ENCODE measurements at regions not wholly inside any gene's neighbourhood (a gene's known extent, or its start where the extent isn't known, plus 50 kb on each side); places are given as distances from the start of the nearest gene placed in this dataset.

- Histone ChIP-seq H3K4me3 (no peak overlapping the region), H3K9ac (ENCODE audit: insufficient read depth in 1 of 2, low read length in 2 of 2) (no peak overlapping the region), H3K36me3 (ENCODE audit: control insufficient read depth in 4 of 4, insufficient read depth in 4 of 4, low read length in 4 of 4) (no peaks in the 10 kb centered on the region), H3K9me3 (ENCODE audit: control insufficient read depth in 4 of 4, insufficient read depth in 3 of 4, low read length in 3 of 4) (no peaks in the 10 kb centered on the region), H3K27me3 (ENCODE audit: control insufficient read depth in 3 of 3, insufficient read depth in 3 of 3, low read length in 2 of 3) (peaks cover 0 to 54% (median 8%) of the 10 kb centered on the region in 3 donors), H3K4me1 (ENCODE audit: control insufficient read depth in 5 of 5, insufficient read depth in 5 of 5, low read length in 5 of 5) (no peaks in the 10 kb centered on the region), H3K27ac (ENCODE audit: low read depth in 1 of 2, low read length in 1 of 2) (no peak overlapping the region)
- ATAC-seq (ENCODE audit: insufficient read depth, low FRiP score) = no peak
- WGBS, 2 donors = 90 to 96% methylated on average over 2 of the region's 2 CpGs
- TF ChIP-seq, protein P1, sequence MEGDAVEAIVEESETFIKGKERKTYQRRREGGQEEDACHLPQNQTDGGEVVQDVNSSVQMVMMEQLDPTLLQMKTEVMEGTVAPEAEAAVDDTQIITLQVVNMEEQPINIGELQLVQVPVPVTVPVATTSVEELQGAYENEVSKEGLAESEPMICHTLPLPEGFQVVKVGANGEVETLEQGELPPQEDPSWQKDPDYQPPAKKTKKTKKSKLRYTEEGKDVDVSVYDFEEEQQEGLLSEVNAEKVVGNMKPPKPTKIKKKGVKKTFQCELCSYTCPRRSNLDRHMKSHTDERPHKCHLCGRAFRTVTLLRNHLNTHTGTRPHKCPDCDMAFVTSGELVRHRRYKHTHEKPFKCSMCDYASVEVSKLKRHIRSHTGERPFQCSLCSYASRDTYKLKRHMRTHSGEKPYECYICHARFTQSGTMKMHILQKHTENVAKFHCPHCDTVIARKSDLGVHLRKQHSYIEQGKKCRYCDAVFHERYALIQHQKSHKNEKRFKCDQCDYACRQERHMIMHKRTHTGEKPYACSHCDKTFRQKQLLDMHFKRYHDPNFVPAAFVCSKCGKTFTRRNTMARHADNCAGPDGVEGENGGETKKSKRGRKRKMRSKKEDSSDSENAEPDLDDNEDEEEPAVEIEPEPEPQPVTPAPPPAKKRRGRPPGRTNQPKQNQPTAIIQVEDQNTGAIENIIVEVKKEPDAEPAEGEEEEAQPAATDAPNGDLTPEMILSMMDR (IDR thresholded peaks at IDR 0.05; ENCODE audit: control extremely low read depth, extremely low read depth) = no peak
- DNase-seq = no peak
Observed at GRCh38 chrX:112164420-112164819, 81.8 kb upstream of the TRPC5 start.

- TF ChIP-seq, protein P1 (IDR thresholded peaks at IDR 0.05; ENCODE audit: control extremely low read depth, extremely low read depth) = no peak
- no peaks in the 10 kb centered on the region for H3K4me1 ChIP-seq (ENCODE audit: control insufficient read depth in 5 of 5, insufficient read depth in 5 of 5, low read length in 5 of 5)
- no peak overlapping the region for H3K4me3 ChIP-seq
- H3K9ac ChIP-seq (ENCODE audit: insufficient read depth in 1 of 2, low read length in 2 of 2) = no peak overlapping the region
- H3K36me3 ChIP-seq (ENCODE audit: control insufficient read depth in 4 of 4, insufficient read depth in 4 of 4, low read length in 4 of 4) = no peaks in the 10 kb centered on the region
- H3K27ac ChIP-seq (ENCODE audit: low read depth in 1 of 2, low read length in 1 of 2) = no peak overlapping the region
- H3K27me3 ChIP-seq (ENCODE audit: control insufficient read depth in 3 of 3, insufficient read depth in 3 of 3, low read length in 2 of 3) = peaks cover 0 to 54% (median 10%) of the 10 kb centered on the region in 3 donors
- no peaks in the 10 kb centered on the region for H3K9me3 ChIP-seq (ENCODE audit: control insufficient read depth in 4 of 4, insufficient read depth in 3 of 4, low read length in 3 of 4)
- WGBS, 2 donors = 51 to 61% methylated on average over 3 of the region's 3 CpGs
- ATAC-seq (ENCODE audit: insufficient read depth, low FRiP score) (no peak), DNase-seq (no peak)
Observed at GRCh38 chrX:112163906-112164305, 81.3 kb upstream of the TRPC5 start.

DNA sequence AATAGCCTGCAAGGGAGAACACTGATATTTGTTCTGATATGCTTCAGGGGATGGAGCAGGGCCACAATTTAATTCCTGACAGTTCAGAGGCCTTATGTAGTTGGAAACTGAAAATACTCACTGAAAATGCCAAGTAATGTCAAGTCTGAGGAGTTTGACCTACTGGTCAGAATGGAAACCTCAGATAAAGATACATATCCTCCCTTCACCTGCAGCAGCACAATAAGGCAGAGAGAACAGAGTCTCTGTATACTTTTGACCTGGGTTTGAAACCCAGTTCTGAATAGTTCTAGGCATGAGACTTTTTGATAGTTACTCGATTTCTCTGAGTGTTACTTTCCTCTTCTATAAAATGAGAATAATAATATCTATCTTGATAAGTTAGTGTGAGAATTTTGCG, 65.8 kb upstream of the TRPC5 start:
- no peaks in the 10 kb centered on the region for H3K36me3 ChIP-seq (ENCODE audit: control insufficient read depth in 4 of 4, insufficient read depth in 4 of 4, low read length in 4 of 4)
- peaks cover 0 to 41% (median 31%) of the 10 kb centered on the region in 3 donors for H3K27me3 ChIP-seq (ENCODE audit: control insufficient read depth in 3 of 3, insufficient read depth in 3 of 3, low read length in 2 of 3)
- ATAC-seq (ENCODE audit: insufficient read depth, low FRiP score) (no peak), DNase-seq (no peak)
- H3K9me3 ChIP-seq (ENCODE audit: control insufficient read depth in 4 of 4, insufficient read depth in 3 of 4, low read length in 3 of 4) = no peaks in the 10 kb centered on the region
- TF ChIP-seq, protein P1 (IDR thresholded peaks at IDR 0.05; ENCODE audit: control extremely low read depth, extremely low read depth) = no peak
- no peak overlapping the region for H3K4me3 ChIP-seq
- H3K27ac ChIP-seq (ENCODE audit: low read depth in 1 of 2, low read length in 1 of 2) = no peak overlapping the region
- no peaks in the 10 kb centered on the region for H3K4me1 ChIP-seq (ENCODE audit: control insufficient read depth in 5 of 5, insufficient read depth in 5 of 5, low read length in 5 of 5)
- 58 to 79% methylated on average over 2 of the region's 2 CpGs for WGBS, 2 donors
- H3K9ac ChIP-seq (ENCODE audit: insufficient read depth in 1 of 2, low read length in 2 of 2) = no peak overlapping the region

GRCh38 chrX:112147206-112147605, 64.6 kb upstream of the TRPC5 start:
- TF ChIP-seq, protein P1 (IDR thresholded peaks at IDR 0.05; ENCODE audit: control extremely low read depth, extremely low read depth) = no peak
- no peak for ATAC-seq (ENCODE audit: insufficient read depth, low FRiP score)
- Histone ChIP-seq H3K9ac (ENCODE audit: insufficient read depth in 1 of 2, low read length in 2 of 2) (no peak overlapping the region), H3K27me3 (ENCODE audit: control insufficient read depth in 3 of 3, insufficient read depth in 3 of 3, low read length in 2 of 3) (peaks cover 0 to 42% (median 35%) of the 10 kb centered on the region in 3 donors), H3K36me3 (ENCODE audit: control insufficient read depth in 4 of 4, insufficient read depth in 4 of 4, low read length in 4 of 4) (no peaks in the 10 kb centered on the region), H3K27ac (ENCODE audit: low read depth in 1 of 2, low read length in 1 of 2) (no peak overlapping the region), H3K4me3 (no peak overlapping the region), H3K4me1 (ENCODE audit: control insufficient read depth in 5 of 5, insufficient read depth in 5 of 5, low read length in 5 of 5) (no peaks in the 10 kb centered on the region), H3K9me3 (ENCODE audit: control insufficient read depth in 4 of 4, insufficient read depth in 3 of 4, low read length in 3 of 4) (no peaks in the 10 kb centered on the region)
- WGBS, 2 donors = 23% methylated on average over 2 of the region's 2 CpGs
- DNase-seq = peak; percentile 7 to 15 (median 14)
